LNCAP (cell line): ENCODE measurements at regions not wholly inside any gene's neighbourhood (a gene's known extent, or its start where the extent isn't known, plus 50 kb on each side); places are given as distances from the start of the nearest gene placed in this dataset.

ENCODE experiments used
- TF ChIP-seq, protein P1 (sequence below): fragments of 450-650 bp; IDR thresholded peaks from 2 replicates; pipeline ENCODE4 v1.5.1; 2017; ENCODE audit warnings: mild to moderate bottlenecking

DNA sequence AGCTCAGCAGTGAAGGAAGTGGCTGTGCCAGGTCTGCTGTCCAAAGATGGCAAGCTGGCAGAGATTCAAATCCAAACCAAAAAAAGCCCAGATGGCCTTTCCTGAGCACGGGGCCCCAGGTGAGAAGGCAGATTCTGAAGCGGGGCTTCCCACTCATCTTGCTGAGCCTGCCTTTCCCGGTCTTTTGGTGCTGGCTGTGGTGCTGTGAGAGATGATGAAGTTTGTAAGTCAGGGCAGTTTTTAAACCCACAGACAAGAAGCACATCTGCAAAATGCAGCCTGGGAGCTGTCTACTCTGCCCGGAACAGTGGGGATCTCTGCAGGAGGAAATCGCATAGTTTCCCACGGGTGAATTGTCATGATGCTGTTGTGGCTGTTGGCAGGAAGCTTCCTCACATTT is 85.0 kb upstream of the IRX4 start:
- TF ChIP-seq, protein P1, sequence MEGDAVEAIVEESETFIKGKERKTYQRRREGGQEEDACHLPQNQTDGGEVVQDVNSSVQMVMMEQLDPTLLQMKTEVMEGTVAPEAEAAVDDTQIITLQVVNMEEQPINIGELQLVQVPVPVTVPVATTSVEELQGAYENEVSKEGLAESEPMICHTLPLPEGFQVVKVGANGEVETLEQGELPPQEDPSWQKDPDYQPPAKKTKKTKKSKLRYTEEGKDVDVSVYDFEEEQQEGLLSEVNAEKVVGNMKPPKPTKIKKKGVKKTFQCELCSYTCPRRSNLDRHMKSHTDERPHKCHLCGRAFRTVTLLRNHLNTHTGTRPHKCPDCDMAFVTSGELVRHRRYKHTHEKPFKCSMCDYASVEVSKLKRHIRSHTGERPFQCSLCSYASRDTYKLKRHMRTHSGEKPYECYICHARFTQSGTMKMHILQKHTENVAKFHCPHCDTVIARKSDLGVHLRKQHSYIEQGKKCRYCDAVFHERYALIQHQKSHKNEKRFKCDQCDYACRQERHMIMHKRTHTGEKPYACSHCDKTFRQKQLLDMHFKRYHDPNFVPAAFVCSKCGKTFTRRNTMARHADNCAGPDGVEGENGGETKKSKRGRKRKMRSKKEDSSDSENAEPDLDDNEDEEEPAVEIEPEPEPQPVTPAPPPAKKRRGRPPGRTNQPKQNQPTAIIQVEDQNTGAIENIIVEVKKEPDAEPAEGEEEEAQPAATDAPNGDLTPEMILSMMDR: no peak

DNA sequence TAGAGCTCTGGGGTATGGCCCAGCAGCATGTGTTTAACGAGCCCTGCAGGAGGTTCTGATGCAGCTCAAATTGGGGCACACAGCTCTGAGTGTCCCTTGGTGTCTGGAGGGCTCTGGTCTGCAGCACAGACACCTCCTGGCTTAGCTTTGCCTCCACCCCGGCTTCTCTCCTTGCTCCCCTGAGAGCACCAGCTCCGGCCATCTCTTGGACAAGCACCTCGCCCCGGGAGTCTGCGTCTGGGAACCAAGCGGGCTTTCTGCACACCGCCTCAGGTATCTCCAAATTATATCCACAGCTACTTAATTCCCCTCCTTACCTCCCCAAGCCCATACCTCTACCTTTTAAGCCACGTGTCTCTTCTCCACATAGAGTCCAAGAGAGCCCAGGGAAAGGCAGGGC is 83.7 kb upstream of the IRX4 start:
- TF ChIP-seq, protein P1: no peak

DNA sequence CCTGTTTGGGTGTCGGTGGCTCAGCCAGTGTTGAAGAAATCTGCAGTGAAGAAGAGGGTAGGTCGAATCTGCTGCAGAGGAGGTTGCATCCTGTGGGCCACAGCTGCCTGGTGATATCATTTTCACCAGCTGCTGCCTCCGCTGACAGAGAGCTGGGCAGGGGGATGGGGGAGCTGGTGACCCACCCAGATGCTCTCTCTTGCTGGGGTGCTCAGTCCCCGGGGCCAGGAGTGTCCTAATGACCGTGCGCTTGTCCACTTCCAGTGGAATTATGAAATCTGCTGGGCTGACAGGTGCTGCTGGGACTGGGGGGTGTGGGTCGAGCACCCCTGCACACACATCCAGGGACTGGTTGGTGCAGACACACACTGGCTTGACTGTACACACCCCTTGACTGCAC is 83.2 kb upstream of the IRX4 start:
- TF ChIP-seq, protein P1: no peak

DNA sequence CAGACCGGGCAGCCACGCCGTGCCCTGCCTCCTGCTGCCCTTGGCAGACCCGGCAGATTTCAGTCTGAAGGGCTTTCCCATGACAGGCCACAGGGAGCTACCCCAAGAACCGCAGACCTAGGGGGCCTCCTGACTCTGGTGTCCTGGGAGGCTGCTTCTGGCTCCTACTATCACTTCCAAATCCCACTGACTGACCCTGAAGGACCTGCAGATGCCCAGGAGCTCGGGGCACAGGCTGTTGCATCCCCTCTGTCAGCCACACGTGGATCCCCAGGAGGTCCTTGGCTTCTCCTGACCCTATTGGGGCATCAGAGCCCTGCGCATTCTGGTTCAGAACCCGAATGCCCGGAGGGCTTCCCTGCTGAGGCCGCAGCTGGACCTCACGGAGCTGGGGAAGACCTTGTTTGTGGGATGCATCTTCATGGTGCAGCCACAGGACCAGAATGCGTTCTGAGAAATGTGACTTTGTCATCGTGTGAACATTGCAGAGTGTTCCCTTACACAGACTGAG is 81.3 kb upstream of the IRX4 start:
- TF ChIP-seq, protein P1: no peak

DNA sequence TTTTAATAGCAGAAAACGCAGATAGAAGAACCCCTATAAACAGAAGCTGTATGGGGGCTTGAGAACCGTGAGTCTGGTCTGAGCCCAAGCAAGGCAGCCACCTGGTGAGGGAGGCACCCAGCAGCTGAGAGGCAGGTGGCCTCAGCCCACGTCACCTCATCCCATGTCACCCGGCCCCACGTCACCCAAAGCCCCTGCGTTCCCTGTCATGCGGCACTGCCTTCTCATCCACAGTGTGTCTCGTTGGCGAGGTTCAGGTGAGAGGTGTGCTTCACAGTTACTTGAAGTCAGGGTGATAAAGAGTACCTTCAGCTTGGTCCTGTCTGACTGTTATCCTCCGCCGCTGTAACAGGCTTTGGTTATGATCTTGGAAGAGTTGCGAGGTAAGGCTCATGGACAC is 80.6 kb upstream of the IRX4 start:
- TF ChIP-seq, protein P1: no peak

DNA sequence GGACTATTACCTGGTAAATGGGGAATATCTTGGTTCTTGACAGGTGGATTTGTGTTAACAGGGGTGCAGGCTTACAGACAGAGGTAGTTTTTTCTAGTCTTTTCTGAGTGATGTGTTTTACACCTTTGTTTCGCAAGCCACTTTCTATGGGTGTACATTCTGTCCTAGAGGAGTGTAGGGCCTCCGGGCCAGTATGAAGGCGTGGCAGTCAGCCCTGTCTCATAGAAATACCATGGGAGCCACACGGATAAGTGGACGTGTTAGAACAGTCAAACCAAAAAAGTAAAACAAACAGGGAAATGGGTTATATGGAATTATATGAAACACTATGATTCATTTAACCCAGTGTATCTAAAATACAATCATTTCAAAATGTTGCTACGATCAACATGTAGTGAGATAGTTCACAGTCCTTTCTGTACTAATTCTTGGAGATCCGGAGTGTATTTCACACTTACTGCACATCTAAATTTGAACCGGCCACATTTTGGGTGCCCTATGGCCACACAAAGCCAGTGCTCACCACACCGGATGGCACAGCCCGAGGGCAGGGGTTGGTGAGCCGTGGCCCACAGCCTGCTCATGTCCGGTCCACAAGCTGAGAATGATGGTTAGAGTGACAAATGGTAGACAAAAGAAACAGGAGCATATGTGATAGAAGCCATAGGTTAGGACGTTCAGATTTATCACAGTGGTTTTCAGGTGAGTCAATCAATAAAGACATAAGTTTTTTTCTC is 80.1 kb upstream of the IRX4 start:
- TF ChIP-seq, protein P1: no peak

DNA sequence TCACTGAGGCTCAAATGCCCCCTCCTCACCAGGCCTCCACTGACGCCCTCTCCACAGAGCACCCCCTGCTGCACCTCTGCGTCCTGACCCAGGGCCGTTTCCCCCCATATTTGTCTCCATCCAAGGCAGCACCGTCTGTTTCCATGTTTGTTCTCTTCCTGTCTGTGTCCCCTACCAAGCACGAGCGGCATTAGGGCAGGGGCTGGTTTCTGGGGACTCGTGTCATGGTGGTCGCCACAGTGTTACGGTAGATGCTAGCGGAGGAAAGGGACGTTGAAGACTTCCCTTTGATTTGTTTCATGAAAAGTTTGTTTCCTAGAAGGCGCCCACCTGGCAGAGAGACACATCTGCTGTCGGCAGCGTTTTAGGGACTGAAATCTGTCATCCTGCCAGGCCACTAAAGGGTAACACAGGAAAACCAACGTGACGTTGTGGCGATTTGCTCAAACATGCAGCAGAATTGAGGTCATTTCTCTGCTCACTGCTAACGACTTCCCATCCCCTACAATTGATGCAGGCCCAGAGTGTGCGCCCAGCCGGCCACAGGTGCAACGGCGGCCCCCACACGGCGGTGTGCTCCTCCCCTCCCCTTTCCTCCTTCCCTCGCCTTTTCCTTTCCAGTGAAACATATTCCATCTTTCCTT is 79.3 kb upstream of the IRX4 start:
- TF ChIP-seq, protein P1: no peak
